NCI-H128 (cell line): ENCODE measurements at regions not wholly inside any gene's neighbourhood (a gene's known extent, or its start where the extent isn't known, plus 50 kb on each side); places are given as distances from the start of the nearest gene placed in this dataset.
"Not testable (repeated sequence)": the region's sequence is repeated elsewhere in the genome, so short reads cannot be mapped to it uniquely, and the experiment has no call there.

Source experiments
- DNase-seq: peaks from one replicate; lab custom pipeline; 2025; ENCODE audit not compliant: unreplicated experiment; lab: John Stamatoyannopoulos, UW

GRCh38 chr7:106583706-106584690 lies 77.0 kb downstream of the CCDC71L start:
- no peak for DNase-seq

DNA sequence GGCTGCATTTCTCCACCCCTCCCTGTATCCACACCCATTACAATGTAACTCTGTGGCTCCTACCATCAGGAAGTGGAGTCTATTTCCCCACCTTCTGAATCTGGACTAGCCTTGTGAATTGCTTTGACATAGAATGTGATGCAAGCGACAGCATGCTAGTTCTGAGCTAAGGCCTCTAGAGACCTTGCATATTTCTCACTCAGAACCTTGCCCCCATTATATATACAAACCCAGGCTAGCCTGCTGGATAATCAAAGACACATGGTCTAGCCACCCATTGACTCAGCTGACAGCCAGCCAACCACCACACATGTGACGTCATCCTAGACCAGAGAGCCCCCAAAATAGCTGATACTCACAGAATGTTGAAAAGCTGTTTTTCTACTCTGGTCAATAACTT lies 77.9 kb downstream of the CCDC71L start:
- no peak for DNase-seq

DNA sequence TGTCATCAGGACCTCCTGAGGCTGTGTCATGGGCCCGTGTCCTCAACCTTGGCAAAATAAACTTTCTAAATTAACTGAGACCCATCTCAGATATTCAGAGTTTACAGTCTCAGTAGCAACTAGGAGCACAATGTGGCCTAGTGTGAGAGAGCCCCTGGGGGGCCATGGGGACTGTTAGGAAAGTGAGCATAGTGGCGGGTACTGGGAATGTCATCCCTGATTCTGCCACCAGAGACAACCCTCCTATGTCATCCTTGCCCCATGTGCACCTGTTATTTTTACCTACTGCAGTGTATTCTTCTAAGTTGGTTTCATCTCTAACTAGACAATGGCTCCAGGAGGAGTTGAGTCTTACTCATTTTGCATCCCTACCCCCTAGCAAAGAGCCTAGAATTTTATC lies 78.6 kb downstream of the CCDC71L start:
- no peak for DNase-seq

DNA sequence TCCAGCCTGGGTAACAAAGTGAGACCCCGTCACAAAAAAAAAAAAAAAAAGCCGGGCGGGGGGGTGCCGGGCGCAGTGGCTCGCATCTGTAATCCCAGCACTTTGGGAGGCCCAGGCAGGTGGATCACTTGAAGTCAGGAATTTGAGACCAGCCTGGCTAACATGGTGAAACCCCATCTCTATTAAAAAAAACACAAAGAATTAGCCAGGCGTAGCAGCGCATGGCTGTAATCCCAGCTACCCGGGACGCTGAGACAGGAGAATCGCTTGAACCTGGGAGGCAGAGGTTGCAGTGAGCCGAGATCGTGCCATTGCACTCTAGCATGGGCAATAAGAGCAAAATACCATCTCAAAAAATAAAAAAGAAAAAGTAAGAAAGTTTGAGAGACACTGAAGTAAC lies 81.9 kb downstream of the CCDC71L start:
- not testable (repeated sequence) for DNase-seq

DNA sequence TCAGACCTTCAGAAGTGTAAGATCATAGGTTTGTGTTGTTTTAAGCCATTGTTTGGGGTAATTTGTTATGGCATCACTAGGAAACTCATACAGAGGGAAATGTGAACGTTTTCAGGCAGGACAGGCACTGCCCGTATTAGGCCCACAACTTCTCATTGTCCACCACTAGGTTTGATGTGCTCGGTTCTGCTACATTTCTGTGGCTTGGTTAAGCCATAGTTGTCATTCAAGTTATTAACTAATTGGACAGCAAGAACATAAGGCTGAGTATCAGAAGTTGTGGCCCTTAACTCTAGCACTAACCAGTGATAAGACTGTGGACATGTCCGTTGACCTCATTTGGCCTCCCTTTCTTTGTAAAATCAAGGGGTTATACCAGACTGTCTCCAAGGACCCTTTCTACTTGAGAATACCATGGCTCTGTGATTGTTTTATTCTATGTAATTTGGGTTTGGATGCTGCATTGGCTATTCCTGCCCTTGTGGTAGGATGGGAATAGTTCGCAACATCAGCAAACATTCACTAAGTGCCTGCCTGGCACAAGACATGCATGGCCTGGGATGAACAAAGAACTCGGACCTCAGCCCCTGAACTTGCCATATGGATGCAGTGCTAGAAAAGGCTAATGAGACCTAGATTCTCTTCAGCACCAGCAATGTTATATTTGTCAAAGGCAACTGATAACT lies 85.7 kb downstream of the CCDC71L start:
- DNase-seq = no peak

- no peak for DNase-seq
Measured at GRCh38 chr7:106573738-106574137, 87.2 kb downstream of the CCDC71L start.

GRCh38 chr7:106573125-106573663 lies 87.8 kb downstream of the CCDC71L start:
- DNase-seq = no peak

DNA sequence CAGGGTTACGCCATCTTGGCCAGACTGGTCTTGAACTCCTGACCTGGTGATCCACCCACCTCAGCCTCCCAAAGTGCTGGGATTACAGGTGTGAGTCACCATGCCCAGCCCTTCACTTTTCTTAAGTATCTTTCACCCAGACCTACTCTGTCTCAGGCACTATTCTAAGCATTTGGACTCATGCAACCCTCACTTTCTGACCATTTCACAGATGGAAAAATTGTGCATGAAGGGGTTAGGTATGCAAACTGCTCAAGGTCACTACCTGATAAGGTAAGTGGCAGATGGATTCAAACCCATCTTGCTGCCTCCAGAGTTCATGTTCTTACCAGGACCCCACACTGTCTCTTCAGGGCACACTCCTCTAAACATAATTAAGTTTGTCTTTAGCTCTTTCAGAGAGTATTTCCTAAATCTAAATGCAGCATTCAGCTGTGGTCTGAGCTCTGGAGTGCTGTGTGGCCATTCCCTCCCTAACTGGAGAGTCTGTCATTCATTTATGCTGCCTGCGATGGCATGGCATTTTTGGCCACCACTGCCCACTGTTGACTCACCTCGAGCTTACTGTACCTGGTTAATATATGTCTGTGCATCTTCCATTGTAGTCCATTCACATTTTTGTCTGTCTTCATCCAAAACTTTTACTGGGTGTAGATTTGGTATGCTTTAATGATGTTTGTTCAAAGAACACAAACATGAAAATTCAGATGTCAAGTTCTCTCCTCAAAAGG lies 88.4 kb downstream of the CCDC71L start:
- no peak for DNase-seq

GRCh38 chr7:106571563-106571962 lies 89.4 kb downstream of the CCDC71L start:
- no peak for DNase-seq

DNA sequence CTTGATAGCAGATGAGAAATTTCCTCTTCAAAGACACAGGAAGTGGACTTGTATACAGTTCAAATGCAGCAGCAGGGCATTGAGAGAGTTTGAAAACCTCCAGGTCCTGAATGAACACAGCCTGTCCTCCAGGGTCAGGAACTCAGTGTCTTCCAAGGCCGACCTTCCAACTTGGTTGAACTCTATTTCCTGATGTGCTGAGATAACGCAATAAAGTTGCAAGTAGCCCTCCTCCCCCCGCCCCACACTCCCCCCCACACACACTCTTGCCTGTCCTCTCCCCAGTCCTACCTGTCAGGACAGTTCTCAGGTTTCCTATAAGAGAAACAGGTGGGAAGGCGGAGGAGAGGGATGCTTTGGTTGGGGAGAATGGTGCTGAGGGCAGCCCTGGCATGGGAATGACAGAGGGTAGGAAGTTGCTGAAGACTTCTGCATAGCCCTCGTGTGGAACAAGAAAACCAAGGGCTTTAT lies 90.0 kb downstream of the CCDC71L start:
- DNase-seq = no peak

- no peak for DNase-seq
Measured at GRCh38 chr7:106570146-106570545, 90.8 kb downstream of the CCDC71L start.

- DNase-seq = no peak
Measured at GRCh38 chr7:106569500-106569929, 91.4 kb downstream of the CCDC71L start.

GRCh38 chr7:106568680-106569499 lies 92.1 kb downstream of the CCDC71L start:
- no peak for DNase-seq

GRCh38 chr7:106568002-106568679 lies 92.8 kb downstream of the CCDC71L start:
- DNase-seq = no peak

DNA sequence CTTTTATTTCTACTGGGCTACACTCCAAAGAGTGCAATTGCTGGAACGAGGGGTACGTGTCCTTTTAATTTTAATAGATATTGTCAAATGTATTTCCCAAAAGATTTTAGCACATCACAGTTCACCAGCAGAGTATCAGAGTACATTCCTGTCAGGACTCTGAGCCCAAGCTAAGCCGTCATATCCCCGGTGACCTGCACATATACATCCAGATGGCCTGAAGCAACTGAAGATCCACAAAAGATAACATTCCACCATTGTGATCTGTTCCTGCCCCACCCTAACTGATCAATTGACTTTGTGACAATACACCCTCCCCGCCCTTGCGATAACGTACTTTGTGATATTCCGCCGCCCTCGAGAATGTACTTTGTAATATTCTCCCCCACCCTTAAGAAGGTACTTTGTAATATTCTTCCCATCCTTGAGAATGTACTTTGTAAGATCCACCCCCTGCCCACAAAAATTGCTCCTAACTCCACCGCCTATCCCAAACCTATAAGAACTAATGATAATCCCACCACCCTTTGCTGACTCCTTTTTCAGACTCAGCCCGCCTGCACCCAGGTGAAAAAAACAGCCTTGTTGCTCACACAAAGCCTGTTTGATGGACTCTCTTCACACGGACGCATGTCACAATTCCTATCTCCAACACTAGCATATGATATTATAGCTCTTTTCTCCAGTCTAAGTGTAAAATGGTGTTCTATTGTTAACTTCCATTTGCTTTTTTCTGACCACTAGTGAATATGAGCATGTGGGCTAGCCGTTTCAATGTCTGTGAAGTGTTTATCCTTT lies 93.6 kb downstream of the CCDC71L start:
- DNase-seq = not testable (repeated sequence)

- no peak for DNase-seq
Measured at GRCh38 chr7:106566672-106567071, 94.3 kb downstream of the CCDC71L start.

DNA sequence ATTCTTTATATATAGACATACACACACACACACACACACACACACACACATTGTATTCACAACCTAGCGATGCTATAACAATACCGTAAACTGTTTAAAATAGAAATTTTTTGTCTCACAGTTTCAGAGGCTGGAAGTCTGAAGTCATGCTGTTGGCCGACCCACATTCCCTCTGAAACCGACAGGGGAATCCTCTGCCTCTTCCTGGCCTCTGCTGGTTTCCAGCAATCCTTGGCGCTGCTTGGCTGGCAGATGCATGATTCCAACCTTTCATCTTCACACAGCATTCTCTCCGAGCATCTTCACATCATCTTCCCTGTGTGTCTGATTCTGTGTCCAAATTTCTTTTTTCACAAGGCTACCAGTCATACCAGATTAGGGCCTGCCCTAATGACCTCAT lies 94.8 kb downstream of the CCDC71L start:
- no peak for DNase-seq

- DNase-seq = no peak
Measured at GRCh38 chr7:106565428-106565827, 95.5 kb downstream of the CCDC71L start.
